ENCODE measurements at regions not wholly inside any gene's neighbourhood (a gene's known extent, or its start where the extent isn't known, plus 50 kb on each side); places are given as distances from the start of the nearest gene placed in this dataset.

DNA sequence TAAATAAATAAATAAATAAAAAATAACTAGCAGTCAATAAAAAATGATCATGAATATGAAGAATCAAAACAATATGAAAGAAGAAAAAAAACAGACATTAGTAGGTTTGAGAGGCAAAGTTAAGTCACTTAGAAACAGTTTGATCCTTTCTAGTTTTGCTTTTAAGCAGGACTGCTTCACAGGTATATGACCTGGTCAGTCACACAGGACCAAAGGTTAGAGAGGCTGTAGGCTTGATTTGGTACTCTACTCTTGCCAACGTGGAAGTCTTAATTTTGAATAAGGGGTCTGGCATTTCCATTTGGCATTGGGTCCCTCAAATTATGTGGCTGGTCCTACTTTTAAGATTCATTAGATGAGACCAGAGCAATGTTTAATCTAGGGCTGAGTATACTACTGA is 441.7 kb upstream of the NECTIN3 start:
- Mint-ChIP-seq H3K4me1 (ENCODE audit: low read depth) (peaks cover 11% of the 10 kb centered on the region), H3K27me3 (ENCODE audit: insufficient read depth) (no peaks in the 10 kb centered on the region), H3K27ac (no peak overlapping the region), H3K36me3 (ENCODE audit: low read depth) (no peaks in the 10 kb centered on the region), H3K9me3 (no peaks in the 10 kb centered on the region), H3K4me3 (no peak overlapping the region)
- no peak for DNase-seq
- TF ChIP-seq, protein P1, sequence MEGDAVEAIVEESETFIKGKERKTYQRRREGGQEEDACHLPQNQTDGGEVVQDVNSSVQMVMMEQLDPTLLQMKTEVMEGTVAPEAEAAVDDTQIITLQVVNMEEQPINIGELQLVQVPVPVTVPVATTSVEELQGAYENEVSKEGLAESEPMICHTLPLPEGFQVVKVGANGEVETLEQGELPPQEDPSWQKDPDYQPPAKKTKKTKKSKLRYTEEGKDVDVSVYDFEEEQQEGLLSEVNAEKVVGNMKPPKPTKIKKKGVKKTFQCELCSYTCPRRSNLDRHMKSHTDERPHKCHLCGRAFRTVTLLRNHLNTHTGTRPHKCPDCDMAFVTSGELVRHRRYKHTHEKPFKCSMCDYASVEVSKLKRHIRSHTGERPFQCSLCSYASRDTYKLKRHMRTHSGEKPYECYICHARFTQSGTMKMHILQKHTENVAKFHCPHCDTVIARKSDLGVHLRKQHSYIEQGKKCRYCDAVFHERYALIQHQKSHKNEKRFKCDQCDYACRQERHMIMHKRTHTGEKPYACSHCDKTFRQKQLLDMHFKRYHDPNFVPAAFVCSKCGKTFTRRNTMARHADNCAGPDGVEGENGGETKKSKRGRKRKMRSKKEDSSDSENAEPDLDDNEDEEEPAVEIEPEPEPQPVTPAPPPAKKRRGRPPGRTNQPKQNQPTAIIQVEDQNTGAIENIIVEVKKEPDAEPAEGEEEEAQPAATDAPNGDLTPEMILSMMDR (IDR thresholded peaks at IDR 0.05) = no peak

DNA sequence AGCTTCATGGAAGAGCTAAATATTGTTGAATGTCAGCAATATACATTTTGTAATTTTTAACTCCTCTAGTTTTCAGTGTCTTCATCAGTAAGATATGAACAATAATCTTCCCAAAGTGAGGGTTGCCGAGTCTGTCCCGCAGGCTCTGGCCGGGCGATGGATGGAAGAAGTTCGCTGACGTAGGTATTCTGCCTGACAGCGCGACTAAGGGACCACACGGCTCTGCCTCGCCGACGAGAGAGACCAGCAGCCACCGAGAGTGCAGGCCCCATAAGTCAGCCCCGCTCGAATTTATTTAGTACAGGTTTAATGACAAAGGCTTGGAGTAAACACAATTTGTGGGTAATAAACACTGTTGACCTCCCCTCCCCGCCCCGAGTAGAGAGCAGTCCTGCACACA is 427.4 kb upstream of the NECTIN3 start:
- Mint-ChIP-seq H3K27me3 (ENCODE audit: insufficient read depth) (peaks cover 1% of the 10 kb centered on the region; the same call in 1 of the 2 replicates), H3K9me3 (no peaks in the 10 kb centered on the region), H3K36me3 (ENCODE audit: low read depth) (no peaks in the 10 kb centered on the region), H3K27ac (no peak overlapping the region), H3K4me1 (ENCODE audit: low read depth) (peaks cover 22% of the 10 kb centered on the region), H3K4me3 (no peak overlapping the region)
- TF ChIP-seq, protein P1 (IDR thresholded peaks at IDR 0.05) = no peak
- DNase-seq = no peak

DNA sequence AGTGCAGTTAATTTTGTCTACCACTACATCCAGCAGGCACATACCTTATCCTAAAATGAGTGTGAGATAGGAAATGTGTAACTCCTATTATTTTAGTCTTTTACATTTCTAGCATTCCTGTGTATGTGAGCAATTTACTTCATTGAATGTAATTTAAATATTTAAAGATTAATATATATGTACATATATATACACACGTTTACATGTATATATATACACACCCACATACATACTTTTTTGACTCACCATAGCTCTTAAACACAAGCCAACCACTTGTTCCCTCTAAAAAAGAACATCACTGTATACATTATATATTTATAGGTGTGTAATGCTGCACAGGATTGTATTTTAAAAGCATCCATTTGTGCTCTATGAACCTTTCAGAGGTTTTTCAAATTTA is 425.6 kb upstream of the NECTIN3 start:
- H3K9me3 Mint-ChIP-seq = no peaks in the 10 kb centered on the region
- TF ChIP-seq, protein P1 (IDR thresholded peaks at IDR 0.05) = no peak
- no peaks in the 10 kb centered on the region for H3K36me3 Mint-ChIP-seq (ENCODE audit: low read depth)
- no peak overlapping the region for H3K4me3 Mint-ChIP-seq
- no peak for DNase-seq
- H3K27ac Mint-ChIP-seq = no peak overlapping the region
- H3K27me3 Mint-ChIP-seq (ENCODE audit: insufficient read depth) = no peaks in the 10 kb centered on the region
- H3K4me1 Mint-ChIP-seq (ENCODE audit: low read depth) = peaks cover 30% of the 10 kb centered on the region

DNA sequence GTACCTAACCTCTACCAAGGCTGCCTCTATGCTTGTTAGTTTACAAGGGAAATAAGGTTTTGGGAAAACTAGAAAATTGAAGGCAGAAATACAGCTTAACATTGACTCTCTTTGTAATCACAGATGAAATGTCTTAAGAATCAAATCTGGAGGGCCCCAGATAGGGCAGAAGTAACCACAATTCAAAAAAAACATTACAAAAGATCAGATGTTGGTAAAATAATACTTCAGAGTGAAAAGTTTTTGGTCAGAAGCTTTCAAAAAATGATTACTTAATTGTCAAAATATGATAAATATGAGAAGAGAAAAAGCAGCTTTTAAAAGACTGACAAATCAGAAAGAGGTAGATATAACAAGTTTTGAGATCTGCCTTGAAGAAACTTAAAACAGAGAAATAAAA is 425.1 kb upstream of the NECTIN3 start:
- peaks cover 31% of the 10 kb centered on the region for H3K4me1 Mint-ChIP-seq (ENCODE audit: low read depth)
- H3K9me3 Mint-ChIP-seq = no peaks in the 10 kb centered on the region
- no peak overlapping the region for H3K4me3 Mint-ChIP-seq
- TF ChIP-seq, protein P1 (IDR thresholded peaks at IDR 0.05) = no peak
- no peak for DNase-seq
- no peaks in the 10 kb centered on the region for H3K27me3 Mint-ChIP-seq (ENCODE audit: insufficient read depth)
- H3K36me3 Mint-ChIP-seq (ENCODE audit: low read depth) = no peaks in the 10 kb centered on the region
- no peak overlapping the region for H3K27ac Mint-ChIP-seq

DNA sequence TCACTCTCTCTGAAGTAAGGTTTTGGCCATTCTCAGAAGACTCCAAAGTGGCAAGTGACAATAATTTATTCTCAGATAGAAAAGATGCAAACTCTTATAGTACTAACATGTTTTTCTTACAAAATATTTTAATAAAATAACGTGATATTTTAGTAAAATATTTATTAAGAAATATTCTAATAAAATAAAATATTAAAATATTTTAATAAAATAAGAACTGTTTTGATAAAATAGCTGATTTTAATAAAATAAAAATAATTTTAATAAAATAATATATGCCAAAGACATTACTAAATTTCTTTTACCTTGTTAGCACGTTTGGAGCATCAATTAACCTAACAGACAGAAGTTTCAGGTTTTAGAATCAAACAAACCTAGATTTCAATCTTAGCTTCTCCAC is 424.0 kb upstream of the NECTIN3 start:
- Mint-ChIP-seq H3K4me1 (ENCODE audit: low read depth) (peaks cover 31% of the 10 kb centered on the region), H3K27me3 (ENCODE audit: insufficient read depth) (no peaks in the 10 kb centered on the region), H3K4me3 (no peak overlapping the region), H3K27ac (no peak overlapping the region), H3K9me3 (no peaks in the 10 kb centered on the region), H3K36me3 (ENCODE audit: low read depth) (no peaks in the 10 kb centered on the region)
- TF ChIP-seq, protein P1 (IDR thresholded peaks at IDR 0.05) = no peak
- DNase-seq = no peak

DNA sequence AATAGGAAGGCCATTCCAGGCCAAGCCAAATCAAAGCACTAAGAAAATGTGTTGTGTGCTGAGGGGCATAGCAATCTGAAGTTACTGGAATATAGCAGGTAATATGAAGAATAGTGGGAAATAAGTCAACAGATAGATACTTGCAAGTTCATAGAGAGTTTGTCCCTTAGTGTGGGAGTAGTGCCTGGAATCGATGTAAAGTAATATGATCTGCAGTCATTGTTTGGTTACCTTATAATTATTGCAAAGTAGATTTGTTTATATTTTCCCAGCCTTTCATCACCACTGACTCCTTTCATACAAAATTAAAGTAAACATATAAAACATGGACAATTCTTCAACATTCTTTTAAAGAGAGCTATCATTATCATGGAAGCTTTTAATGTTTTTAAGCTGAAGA is 420.9 kb upstream of the NECTIN3 start:
- Mint-ChIP-seq H3K4me1 (ENCODE audit: low read depth) (peaks cover 23% of the 10 kb centered on the region), H3K9me3 (no peaks in the 10 kb centered on the region)
- DNase-seq = no peak

More for the DNA sequence above, 420.9 kb upstream of the NECTIN3 start:
- H3K27me3 Mint-ChIP-seq (ENCODE audit: insufficient read depth) = no peaks in the 10 kb centered on the region
- TF ChIP-seq, protein P1 (IDR thresholded peaks at IDR 0.05) = no peak
- no peak overlapping the region for H3K27ac Mint-ChIP-seq
- H3K4me3 Mint-ChIP-seq = no peak overlapping the region
- no peaks in the 10 kb centered on the region for H3K36me3 Mint-ChIP-seq (ENCODE audit: low read depth)

All from HFFc6 (cell line).